Fibroblast of lung (primary cell): ENCODE measurements at regions not wholly inside any gene's neighbourhood (a gene's known extent, or its start where the extent isn't known, plus 50 kb on each side); places are given as distances from the start of the nearest gene placed in this dataset.

ENCODE experiments used
- DNase-seq, 2 donors: peaks; one replicate each; pipeline versions ENCODE4 v3.0.0 to v3.0.0-alpha.2; 2010; ENCODE audit warnings: low read depth in 2 of 2
- H2AFZ ChIP-seq: 2 replicates; pipeline ENCODE4 v1.5.1; 2012; ENCODE audit warnings: low read length, control low read depth, inconsistent platforms
- H3K27ac ChIP-seq: 2 replicates; pipeline ENCODE4 v1.5.1; 2011; ENCODE audit warnings: low read length, control low read depth; ENCODE audit not compliant: insufficient read depth
- H3K27me3 ChIP-seq: 2 replicates; pipeline ENCODE4 v1.5.1; 2011; ENCODE audit warnings: mild to moderate bottlenecking, low read length; ENCODE audit not compliant: control insufficient read depth, insufficient read depth
- H3K36me3 ChIP-seq: 2 replicates; pipeline ENCODE4 v1.5.1; 2011; ENCODE audit warnings: low read length; ENCODE audit not compliant: control insufficient read depth, insufficient read depth
- H3K4me1 ChIP-seq: 2 replicates; pipeline ENCODE4 v1.5.1; 2011; ENCODE audit warnings: low read length; ENCODE audit not compliant: control insufficient read depth, insufficient read depth; ENCODE audit errors: extremely low read depth
- H3K4me2 ChIP-seq: 2 replicates; pipeline ENCODE4 v1.5.1; 2011; ENCODE audit warnings: low read length, control low read depth; ENCODE audit not compliant: insufficient read depth; ENCODE audit errors: extremely low read depth
- H3K4me3 ChIP-seq, 4 experiments: fragments of 200-600 bp in 1 of 4; sonication (generic) in 1 of 4; replicated peaks in 1 of 4; 2 replicates each; pipeline ENCODE4 v1.5.1; 2011 to 2016; ENCODE audit warnings: low read length in 4 of 4, low read depth in 3 of 4, mild to moderate bottlenecking in 3 of 4, control low read depth in 2 of 4, inconsistent platforms in 1 of 4, mixed read lengths in 1 of 4; ENCODE audit not compliant: insufficient read depth in 1 of 4; ENCODE audit errors: control extremely low read depth in 1 of 4
- H3K79me2 ChIP-seq: 2 replicates; pipeline ENCODE4 v1.5.1; 2012; ENCODE audit warnings: mild to moderate bottlenecking, low read length, inconsistent platforms; ENCODE audit not compliant: control insufficient read depth, insufficient read depth
- H3K9ac ChIP-seq: 2 replicates; pipeline ENCODE4 v1.5.1; 2011; ENCODE audit warnings: mild to moderate bottlenecking, low read length, control low read depth; ENCODE audit not compliant: insufficient read depth
- H3K9me3 ChIP-seq: 2 replicates; pipeline ENCODE4 v1.5.1; 2012; ENCODE audit warnings: low read depth, low read length; ENCODE audit not compliant: control insufficient read depth, insufficient read depth
- H4K20me1 ChIP-seq: 2 replicates; pipeline ENCODE4 v1.5.1; 2011; ENCODE audit warnings: low read length; ENCODE audit not compliant: control insufficient read depth, insufficient read depth; ENCODE audit errors: extremely low read depth
- CTCF ChIP-seq, 2 donors: IDR thresholded peaks in 1 of 2; conservative IDR thresholded peaks in 1 of 2; 1 replicate in 1 of 2; 2 replicates in 1 of 2; pipeline ENCODE4 v1.5.1; 2011 to 2012; ENCODE audit warnings: low read length in 2 of 2, control low read depth in 1 of 2, inconsistent platforms in 1 of 2, low read depth in 1 of 2, mild to moderate bottlenecking in 1 of 2
- EZH2 ChIP-seq: IDR thresholded peaks from 2 replicates; pipeline ENCODE4 v1.5.1; 2012; ENCODE audit warnings: low read length, control low read depth, mild to moderate bottlenecking; ENCODE audit errors: missing control alignments

GRCh38 chr2:11022064-11022463, 110.3 kb downstream of the KCNF1 start:
- H3K27me3 ChIP-seq: peaks cover 12% of the 10 kb centered on the region

GRCh38 chr2:11022591-11023273, 111.0 kb downstream of the KCNF1 start:
- TF ChIP-seq EZH2 (no peak), CTCF (conservative IDR thresholded peaks at IDR 0.05 in 1 of 2, IDR thresholded peaks at IDR 0.05 in 1 of 2; ENCODE audit: low read depth in 1 of 2, low read length in 2 of 2) (no peak)
- Histone ChIP-seq H3K9me3 (no peaks in the 10 kb centered on the region), H3K27me3 (peaks cover 9% of the 10 kb centered on the region), H3K4me3 (no peak overlapping the region), H4K20me1 (no peaks in the 10 kb centered on the region), H3K4me1 (no peaks in the 10 kb centered on the region), H3K36me3 (no peaks in the 10 kb centered on the region), H2AFZ (no peak overlapping the region), H3K27ac (no peak overlapping the region), H3K9ac (no peak overlapping the region), H3K79me2 (no peaks in the 10 kb centered on the region), H3K4me2 (no peak overlapping the region)
- DNase-seq: peak in 1 of 2 donors; percentile 9

More at GRCh38 chr2:11022064-11022463, 110.3 kb downstream of the KCNF1 start:
- TF ChIP-seq CTCF (conservative IDR thresholded peaks at IDR 0.05 in 1 of 2, IDR thresholded peaks at IDR 0.05 in 1 of 2; ENCODE audit: low read depth in 1 of 2, low read length in 2 of 2): no peak
- no peak for TF ChIP-seq EZH2
- Histone ChIP-seq H3K4me2 (no peak overlapping the region), H3K4me1 (no peaks in the 10 kb centered on the region), H4K20me1 (no peaks in the 10 kb centered on the region), H3K79me2 (no peaks in the 10 kb centered on the region), H3K9me3 (no peaks in the 10 kb centered on the region), H3K4me3 (no peak overlapping the region), H3K27ac (no peak overlapping the region), H2AFZ (no peak overlapping the region), H3K36me3 (no peaks in the 10 kb centered on the region), H3K9ac (no peak overlapping the region)
- no peak for DNase-seq

GRCh38 chr2:11023326-11024258, 111.9 kb downstream of the KCNF1 start:
- no peaks in the 10 kb centered on the region for H4K20me1 ChIP-seq
- TF ChIP-seq EZH2 (no peak), CTCF (conservative IDR thresholded peaks at IDR 0.05 in 1 of 2, IDR thresholded peaks at IDR 0.05 in 1 of 2; ENCODE audit: low read depth in 1 of 2, low read length in 2 of 2) (no peak)
- no peaks in the 10 kb centered on the region for H3K9me3 ChIP-seq
- H3K27ac ChIP-seq: no peak overlapping the region
- no peak overlapping the region for H3K4me3 ChIP-seq
- no peak overlapping the region for H3K9ac ChIP-seq
- no peaks in the 10 kb centered on the region for H3K36me3 ChIP-seq
- no peaks in the 10 kb centered on the region for H3K79me2 ChIP-seq
- H3K4me2 ChIP-seq: no peak overlapping the region
- no peak overlapping the region for H2AFZ ChIP-seq
- no peak for DNase-seq
- peaks cover 5% of the 10 kb centered on the region for H3K27me3 ChIP-seq
- no peaks in the 10 kb centered on the region for H3K4me1 ChIP-seq
